ENCODE measurements at regions not wholly inside any gene's neighbourhood (a gene's known extent, or its start where the extent isn't known, plus 50 kb on each side); places are given as distances from the start of the nearest gene placed in this dataset.

GRCh38 chr16:82439678-82440293 is 187.0 kb upstream of the CDH13 start:
- Histone ChIP-seq H4K8ac (ENCODE audit: low read depth in 2 of 2, low read length in 2 of 2) (no peak overlapping the region), H2AK9ac (replicated peaks; ENCODE audit: low read depth, low read length, poor library complexity) (no peak overlapping the region), H2AFZ (replicated peaks; ENCODE audit: low read length, poor library complexity) (no peak overlapping the region), H3K27me3 (ENCODE audit: control insufficient read depth, insufficient read depth, low read length) (peaks cover 5% of the 10 kb centered on the region), H3K56ac (ENCODE audit: extremely low read depth, insufficient read depth, low read length) (no peak overlapping the region), H4K20me1 (ENCODE audit: insufficient read depth, low read length) (no peaks in the 10 kb centered on the region), H3K36me3 (ENCODE audit: control insufficient read depth, insufficient read depth, low read length) (no peaks in the 10 kb centered on the region), H2BK15ac (ENCODE audit: low read depth, low read length) (no peak overlapping the region), H2BK120ac (ENCODE audit: low read depth, low read length) (no peak overlapping the region), H3K9me3 (ENCODE audit: control insufficient read depth, insufficient read depth, low read length) (no peaks in the 10 kb centered on the region), H4K91ac (ENCODE audit: insufficient read depth, low read depth, low read length) (no peak overlapping the region), H3K9ac (ENCODE audit: low read depth, low read length) (no peak overlapping the region), H3K27ac (ENCODE audit: insufficient read depth, low read length) (no peak overlapping the region), H3K9me1 (ENCODE audit: insufficient read depth, low read length) (no peaks in the 10 kb centered on the region), H3K18ac (ENCODE audit: low read depth, low read length) (no peak overlapping the region), H4K5ac (ENCODE audit: low read depth, low read length) (no peak overlapping the region), H3K4me2 (ENCODE audit: low read depth, low read length) (no peak overlapping the region), H3K4ac (ENCODE audit: low read depth, low read length) (no peak overlapping the region), H2AK5ac (ENCODE audit: low read depth, low read length) (no peak overlapping the region), H3K4me1 (ENCODE audit: control insufficient read depth, insufficient read depth, low read length) (no peaks in the 10 kb centered on the region), H3K14ac (replicated peaks; ENCODE audit: low read depth, low read length) (no peak overlapping the region), H2BK5ac (ENCODE audit: low read depth, low read length, poor library complexity, severe bottlenecking) (no peak overlapping the region), H3K4me3 (ENCODE audit: insufficient read depth, low read depth, low read length) (no peak overlapping the region), H3K79me1 (ENCODE audit: low read depth in 1 of 2, low read length in 2 of 2) (no peaks in the 10 kb centered on the region), H3K23ac (ENCODE audit: low read depth, low read length) (no peak overlapping the region), H2BK20ac (ENCODE audit: low read depth, low read length) (no peak overlapping the region)
- intact Hi-C loops (cut with micrococcal nuclease) (no loop called here), in situ Hi-C loops (cut with MboI; ENCODE audit: low sequenced_read_pairs) (no loop called here), dilution Hi-C loops (cut with HindIII; ENCODE audit: low sequenced_read_pairs, unreplicated experiment) (no loop called here)
- no TSS peak for BruUV-seq (replicated peaks)
- CTCF ChIA-PET: interaction anchor here (0.6 to 1.5 kb wide), 3 partner anchors 9 to 583 kb away, joined by 3 read pairs; no protein-coding TSS in a partner anchor
- TF ChIP-seq CTCF (conservative IDR thresholded peaks at IDR 0.05; ENCODE audit: low read depth, low read length) (peak; percentile 37; the same call in 1 of the 2 replicates), SMC3 (IDR thresholded peaks at IDR 0.05; ENCODE audit: low read depth, low read length) (0 out of 2 replicates have a peak, but pooled peaks have one; percentile 16), CHD1 (IDR thresholded peaks at IDR 0.05; ENCODE audit: low read depth, low read length) (no peak), POLR2A (IDR thresholded peaks at IDR 0.05; ENCODE audit: low read depth, low read length) (no peak), MAFK (IDR thresholded peaks at IDR 0.05; ENCODE audit: low read depth, low read length) (no peak), NFE2L2 (IDR thresholded peaks at IDR 0.05; ENCODE audit: low read depth, low read length) (no peak), CEBPB (IDR thresholded peaks at IDR 0.05; ENCODE audit: low read depth, low read length) (no peak), BHLHE40 (IDR thresholded peaks at IDR 0.05; ENCODE audit: low read depth, low read length) (no peak), FOS (IDR thresholded peaks at IDR 0.05; ENCODE audit: low read depth, low read length) (no peak), RCOR1 (IDR thresholded peaks at IDR 0.05; ENCODE audit: insufficient replicate concordance, low read length) (no peak), MAZ (IDR thresholded peaks at IDR 0.05; ENCODE audit: borderline replicate concordance, low read depth, low read length) (no peak), MXI1 (IDR thresholded peaks at IDR 0.05; ENCODE audit: borderline replicate concordance, low read depth, low read length) (no peak), RAD21 (IDR thresholded peaks at IDR 0.05; ENCODE audit: low read length) (peak; percentile 24; the same call in 1 of the 2 replicates), RFX5 (IDR thresholded peaks at IDR 0.05; ENCODE audit: low read depth, low read length) (no peak)
- TF ChIP-seq, protein P1, sequence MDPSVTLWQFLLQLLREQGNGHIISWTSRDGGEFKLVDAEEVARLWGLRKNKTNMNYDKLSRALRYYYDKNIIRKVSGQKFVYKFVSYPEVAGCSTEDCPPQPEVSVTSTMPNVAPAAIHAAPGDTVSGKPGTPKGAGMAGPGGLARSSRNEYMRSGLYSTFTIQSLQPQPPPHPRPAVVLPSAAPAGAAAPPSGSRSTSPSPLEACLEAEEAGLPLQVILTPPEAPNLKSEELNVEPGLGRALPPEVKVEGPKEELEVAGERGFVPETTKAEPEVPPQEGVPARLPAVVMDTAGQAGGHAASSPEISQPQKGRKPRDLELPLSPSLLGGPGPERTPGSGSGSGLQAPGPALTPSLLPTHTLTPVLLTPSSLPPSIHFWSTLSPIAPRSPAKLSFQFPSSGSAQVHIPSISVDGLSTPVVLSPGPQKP (IDR thresholded peaks at IDR 0.05; ENCODE audit: borderline replicate concordance, low read depth, low read length): no peak
- TF ChIP-seq, protein P2, sequence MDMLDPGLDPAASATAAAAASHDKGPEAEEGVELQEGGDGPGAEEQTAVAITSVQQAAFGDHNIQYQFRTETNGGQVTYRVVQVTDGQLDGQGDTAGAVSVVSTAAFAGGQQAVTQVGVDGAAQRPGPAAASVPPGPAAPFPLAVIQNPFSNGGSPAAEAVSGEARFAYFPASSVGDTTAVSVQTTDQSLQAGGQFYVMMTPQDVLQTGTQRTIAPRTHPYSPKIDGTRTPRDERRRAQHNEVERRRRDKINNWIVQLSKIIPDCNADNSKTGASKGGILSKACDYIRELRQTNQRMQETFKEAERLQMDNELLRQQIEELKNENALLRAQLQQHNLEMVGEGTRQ (IDR thresholded peaks at IDR 0.05; ENCODE audit: low read depth, low read length): no peak
- peak; percentile 4 for DNase-seq
- ATAC-seq (ENCODE audit: low read depth): no peak; the same call in 1 of the 2 replicates
- POLR2A ChIA-PET (ENCODE audit: unreplicated experiment): no interaction called here
- WGBS, 2 experiments (ENCODE audit: extremely low coverage in 2 of 2, insufficient read length in 1 of 2): 44% methylated on average over 5 of the region's 7 CpGs; no CpG with 5 or more reads in 1 of the 2 experiments
